ENCODE measurements at regions not wholly inside any gene's neighbourhood (a gene's known extent, or its start where the extent isn't known, plus 50 kb on each side); places are given as distances from the start of the nearest gene placed in this dataset.

DNA sequence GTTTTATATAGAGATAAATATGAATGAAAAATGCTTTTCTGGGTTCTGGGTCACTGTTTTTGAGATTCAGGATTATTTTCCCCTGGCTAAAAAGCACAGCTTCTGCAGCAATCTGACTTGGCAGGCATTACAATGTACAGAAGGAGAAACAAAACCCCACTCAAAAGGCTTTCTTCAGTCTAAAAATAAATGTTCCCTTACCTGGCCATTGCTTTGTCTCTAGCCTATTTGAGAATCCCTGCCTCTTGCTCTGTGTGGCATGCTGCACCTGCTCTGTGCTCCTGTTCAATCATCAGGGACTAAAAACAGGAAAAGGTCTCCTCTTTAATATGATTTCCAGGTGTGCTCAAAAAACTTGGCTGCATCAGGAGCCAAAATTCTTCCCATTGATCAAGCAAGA is 187.4 kb upstream of the STAC start:
- no peak for DNase-seq (ENCODE audit: low read depth)

GRCh38 chr3:36193448-36193847 is 186.9 kb upstream of the STAC start:
- DNase-seq (ENCODE audit: low read depth) = no peak

GRCh38 chr3:36196058-36196457 is 184.2 kb upstream of the STAC start:
- DNase-seq (ENCODE audit: low read depth) = no peak

DNA sequence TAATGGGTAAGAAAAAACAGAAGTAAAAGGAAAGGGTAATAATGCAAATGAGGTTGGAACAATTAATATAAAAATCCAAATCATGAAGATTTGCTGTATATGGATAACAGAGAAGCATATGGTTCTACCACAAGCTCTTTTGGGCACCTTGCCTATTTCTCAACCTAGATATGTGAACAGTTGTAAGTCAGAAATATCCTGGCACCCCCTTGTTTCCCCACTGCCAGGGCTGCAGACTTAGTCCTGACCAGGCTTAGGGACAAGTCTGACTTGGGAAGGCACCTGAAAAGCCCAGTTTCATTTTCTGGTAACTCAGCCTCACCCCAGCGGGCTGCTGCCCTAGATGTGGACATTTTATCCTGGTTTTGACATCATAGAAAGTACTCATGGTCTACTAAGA is 183.2 kb upstream of the STAC start:
- no peak for DNase-seq (ENCODE audit: low read depth)

- no peak for DNase-seq (ENCODE audit: low read depth)
These were observed 178.8 kb upstream of the STAC start for GRCh38 chr3:36201546-36201945.

DNA sequence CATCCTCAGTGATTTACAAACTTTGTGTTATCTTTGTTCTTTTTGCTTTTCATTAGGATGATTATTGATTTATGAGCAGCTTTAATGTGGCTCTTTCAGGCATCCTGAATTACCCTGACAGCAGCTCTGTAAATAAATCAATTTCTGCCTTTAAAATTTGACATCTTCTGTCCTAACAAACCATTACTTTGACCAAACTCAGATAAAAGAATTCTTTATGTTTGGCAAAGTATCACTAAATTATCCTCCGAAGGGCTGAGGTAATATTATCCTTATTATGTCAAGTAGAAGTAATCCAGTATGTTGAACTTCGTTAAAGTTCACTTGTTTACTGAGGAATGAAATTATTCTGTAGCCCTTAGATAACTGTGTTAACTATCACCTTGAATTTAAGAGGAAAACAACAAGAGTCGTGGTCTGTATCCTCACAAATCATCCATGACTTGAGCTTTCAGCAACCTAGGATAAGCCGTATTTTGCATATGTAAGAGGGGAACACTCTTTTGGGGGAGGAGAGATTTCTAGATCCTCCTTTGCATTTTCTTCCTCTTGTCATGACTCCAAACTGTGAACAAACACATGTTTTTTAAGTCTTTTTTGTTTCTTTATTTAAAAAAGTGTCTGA is 173.2 kb upstream of the STAC start:
- DNase-seq (ENCODE audit: low read depth) = no peak

- no peak for DNase-seq (ENCODE audit: low read depth)
These were observed 169.3 kb upstream of the STAC start for GRCh38 chr3:36210840-36211651.

DNA sequence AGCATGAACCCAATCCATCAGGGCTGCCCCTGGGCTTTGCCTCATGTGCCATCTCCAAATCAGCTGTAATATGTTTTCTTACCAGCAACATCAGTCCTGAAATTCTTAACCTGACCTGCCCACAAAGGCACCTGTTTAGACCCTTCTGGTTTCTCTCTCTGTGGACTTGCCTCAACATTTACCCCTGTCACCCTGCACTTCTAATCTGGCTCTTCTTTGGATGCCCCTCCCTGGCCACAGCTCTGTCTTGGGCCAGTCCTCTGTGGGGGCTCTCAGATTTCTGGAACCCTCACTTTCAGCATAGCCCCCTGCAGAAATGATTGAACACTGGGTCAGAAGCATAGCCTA is 168.7 kb upstream of the STAC start:
- DNase-seq (ENCODE audit: low read depth) = no peak

GRCh38 chr3:36212251-36212650 is 168.1 kb upstream of the STAC start:
- no peak for DNase-seq (ENCODE audit: low read depth)

GRCh38 chr3:36214460-36214859 is 165.8 kb upstream of the STAC start:
- no peak for DNase-seq (ENCODE audit: low read depth)

DNA sequence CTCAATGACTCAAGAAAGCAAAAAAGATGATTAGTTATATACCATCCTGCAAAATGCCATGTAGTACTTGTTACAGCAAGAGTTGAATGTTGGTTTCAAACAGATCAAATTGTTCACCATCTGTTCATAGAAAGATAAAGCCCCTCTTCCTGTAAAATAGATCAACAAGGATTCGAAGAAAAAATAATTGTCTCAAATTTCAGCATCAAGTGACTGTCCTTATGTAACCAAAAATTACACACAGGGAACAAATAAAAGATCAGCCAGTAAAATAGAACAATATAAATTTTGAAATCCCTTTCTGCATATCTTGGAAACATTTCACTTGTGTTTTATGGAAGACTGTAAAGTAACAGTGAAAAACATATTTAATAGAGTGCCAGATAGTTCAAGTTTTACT is 165.1 kb upstream of the STAC start:
- no peak for DNase-seq (ENCODE audit: low read depth)

DNA sequence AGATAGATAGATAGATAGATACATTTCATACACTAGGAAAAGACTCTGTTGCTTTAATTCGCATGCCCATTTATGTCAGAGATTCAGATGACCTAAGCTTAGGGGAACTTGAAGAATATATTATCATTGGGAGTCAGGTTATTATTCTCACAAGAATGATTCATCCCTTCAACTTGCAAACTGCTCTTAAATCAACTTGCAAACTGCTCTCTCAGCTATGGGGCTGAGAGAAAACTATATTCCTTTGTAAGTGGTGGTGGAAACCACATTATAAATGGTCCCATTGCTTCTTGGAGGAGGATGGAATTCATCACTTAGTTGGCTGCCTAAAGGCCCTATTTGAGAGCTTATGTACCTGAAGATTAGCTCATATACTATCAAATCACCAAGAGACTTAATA is 160.9 kb upstream of the STAC start:
- no peak for DNase-seq (ENCODE audit: low read depth)

DNA sequence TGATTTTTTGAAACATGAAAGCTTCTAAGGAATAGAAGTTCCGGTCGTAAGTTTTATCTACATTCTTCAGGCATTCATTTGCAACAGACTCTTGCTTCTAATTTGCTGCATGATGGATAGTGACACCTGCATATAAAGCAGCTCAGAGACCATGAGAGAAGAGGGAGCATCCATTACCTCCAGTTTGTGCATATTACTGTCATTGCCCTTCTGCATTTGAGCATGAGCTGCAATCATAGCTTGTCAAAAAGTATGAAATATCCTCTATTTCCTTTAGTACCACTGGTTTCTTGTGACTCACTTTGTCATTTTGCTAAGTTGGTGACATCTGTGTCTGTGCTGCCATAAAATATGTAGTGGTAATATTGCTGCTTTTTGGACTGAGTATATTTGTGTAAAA is 160.1 kb upstream of the STAC start:
- DNase-seq (ENCODE audit: low read depth) = no peak

DNA sequence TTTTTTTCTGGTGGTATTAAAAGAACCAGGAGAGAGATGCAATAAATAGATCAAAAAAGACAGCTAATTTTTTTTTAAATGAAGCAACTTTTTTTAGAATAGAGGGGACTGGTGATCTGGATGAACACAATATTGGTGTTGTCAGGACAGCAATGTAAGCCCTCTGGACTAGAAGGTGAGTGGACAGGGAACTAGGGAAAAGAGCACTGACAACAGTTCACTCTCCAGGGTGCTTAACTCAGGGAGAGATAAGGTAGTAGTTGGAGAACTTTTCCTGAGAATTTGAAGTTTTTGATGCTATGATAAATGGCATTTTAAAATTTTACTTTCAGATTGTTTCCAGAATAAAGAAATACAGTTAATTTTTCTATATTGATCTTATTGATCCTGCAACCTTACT is 158.3 kb upstream of the STAC start:
- DNase-seq (ENCODE audit: low read depth) = no peak

- DNase-seq (ENCODE audit: low read depth) = no peak
These were observed 152.3 kb upstream of the STAC start for GRCh38 chr3:36227980-36228379.

GRCh38 chr3:36229496-36229895 is 150.8 kb upstream of the STAC start:
- DNase-seq (ENCODE audit: low read depth) = no peak

DNA sequence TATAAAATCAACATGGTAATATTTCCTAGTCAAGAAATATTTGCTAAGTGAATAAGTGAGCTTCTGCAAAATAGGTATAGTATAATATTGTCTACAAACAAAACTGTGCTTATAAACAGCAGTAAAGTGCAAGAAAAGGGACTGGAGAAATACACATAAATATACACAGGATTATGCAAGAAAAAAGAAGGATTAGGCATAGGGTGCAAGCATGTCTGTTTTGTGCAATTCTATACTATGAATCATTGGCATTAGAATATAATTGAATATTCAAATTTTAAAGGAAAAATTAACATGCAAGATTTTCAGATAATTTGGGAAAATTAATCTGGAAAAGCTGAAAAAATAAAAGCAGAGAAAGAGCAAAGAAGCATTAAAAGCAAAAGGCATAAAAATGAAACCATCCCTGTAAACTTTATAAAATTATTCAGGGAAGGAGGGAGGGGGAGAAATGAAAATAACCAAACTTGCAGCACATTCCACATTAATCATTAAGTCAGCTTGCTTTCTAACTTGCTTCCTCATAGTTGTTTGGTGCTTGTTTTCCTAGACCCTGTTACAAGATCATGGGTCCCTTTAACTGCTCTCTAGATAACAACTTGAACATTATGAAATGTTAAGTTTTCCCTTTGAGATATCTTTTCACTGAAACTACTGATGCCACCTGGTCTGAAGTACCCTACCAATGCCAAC is 147.4 kb upstream of the STAC start:
- no peak for DNase-seq (ENCODE audit: low read depth)

- no peak for DNase-seq (ENCODE audit: low read depth)
These were observed 135.6 kb upstream of the STAC start for GRCh38 chr3:36244728-36245127.

DNA sequence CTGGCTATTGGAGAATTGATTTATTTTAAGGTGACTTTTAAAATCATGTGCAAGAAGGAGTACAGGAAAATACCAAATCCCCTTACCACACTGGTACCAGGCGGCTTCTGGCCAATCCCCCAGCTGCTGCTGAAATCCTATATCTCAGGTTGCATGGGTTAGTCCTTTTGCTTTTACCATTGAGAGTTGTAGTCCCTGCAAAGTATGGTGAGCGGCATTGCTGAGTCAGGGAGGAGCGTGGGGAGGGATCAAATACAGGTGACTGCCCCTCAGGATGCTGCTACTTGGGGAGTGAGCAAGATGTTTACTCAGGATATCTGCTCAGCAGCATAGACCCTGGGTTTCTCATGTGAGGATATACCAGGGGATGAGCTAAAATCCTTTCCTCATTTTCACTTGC is 131.9 kb upstream of the STAC start:
- DNase-seq (ENCODE audit: low read depth) = no peak

DNA sequence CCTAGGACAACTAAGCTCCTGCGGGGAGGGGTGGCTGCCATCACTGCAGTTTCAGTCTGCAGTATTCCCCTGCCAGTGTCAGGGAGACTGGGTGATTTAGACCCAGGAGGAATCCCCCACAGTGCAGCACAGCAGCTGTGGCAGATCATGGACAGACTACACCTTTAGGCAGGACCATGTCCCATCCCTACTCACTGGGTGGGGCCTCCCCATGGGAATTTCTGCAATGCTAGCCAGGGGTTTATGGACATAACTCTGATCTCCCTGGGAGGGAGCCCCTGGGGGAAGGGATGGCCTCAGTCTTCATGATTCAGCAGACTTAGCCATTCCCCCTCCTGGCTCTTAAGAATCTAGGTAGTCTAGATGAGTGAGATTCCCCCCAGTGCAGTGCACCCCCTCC is 130.1 kb upstream of the STAC start:
- no peak for DNase-seq (ENCODE audit: low read depth)

DNA sequence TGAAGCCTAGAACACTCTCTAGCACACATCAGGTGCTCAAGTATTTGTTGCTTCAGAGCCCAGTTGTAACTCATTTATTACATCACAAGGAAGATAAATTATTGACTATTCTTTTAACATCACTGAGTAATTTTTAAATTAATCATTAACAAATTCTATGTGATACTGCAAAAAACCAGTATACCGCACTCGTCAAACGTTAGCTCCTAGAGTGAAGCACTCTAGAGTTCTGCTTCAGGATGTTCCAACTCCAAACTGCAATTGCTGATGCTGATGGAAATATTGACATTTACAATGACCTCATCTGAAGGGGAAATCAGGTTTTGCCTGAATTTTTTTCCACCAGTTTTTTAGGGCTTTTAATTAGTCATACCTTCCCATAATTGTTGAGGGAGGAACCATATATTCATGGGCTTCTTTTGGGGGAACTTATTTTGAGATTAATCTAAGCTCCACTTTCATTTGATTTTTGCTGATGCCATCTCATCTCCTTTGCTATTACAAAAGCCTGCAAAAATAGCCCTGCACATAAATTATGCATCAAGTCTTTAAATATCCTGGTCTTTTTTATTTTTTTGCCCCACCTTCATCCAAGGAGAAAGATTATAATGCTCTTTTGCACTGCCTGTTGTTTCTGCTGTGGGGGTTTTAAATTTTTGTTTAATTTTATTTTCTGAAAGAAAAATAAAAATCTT is 123.0 kb upstream of the STAC start:
- no peak for DNase-seq (ENCODE audit: low read depth)

DNA sequence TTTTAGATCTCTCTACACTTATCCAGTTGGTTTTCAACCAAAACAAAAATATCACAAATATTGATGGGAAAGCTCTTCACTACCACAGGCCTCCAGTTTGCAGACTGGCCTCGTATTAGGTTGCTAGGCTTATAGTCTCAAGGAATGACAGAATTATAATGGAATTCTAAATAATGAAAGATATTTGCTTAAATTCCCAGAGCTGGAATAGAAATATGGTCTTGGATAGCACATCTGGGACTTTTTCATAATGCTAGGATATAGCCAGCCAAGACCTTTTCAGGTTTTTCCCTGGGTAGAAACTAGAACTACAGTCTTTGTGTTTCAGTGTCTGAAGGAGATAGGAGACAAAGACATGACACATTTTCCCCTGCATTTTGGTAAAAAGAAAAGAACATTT is 121.9 kb upstream of the STAC start:
- no peak for DNase-seq (ENCODE audit: low read depth)

- DNase-seq (ENCODE audit: low read depth) = no peak
These were observed 120.7 kb upstream of the STAC start for GRCh38 chr3:36259580-36259979.
